ENCODE measurements at regions not wholly inside any gene's neighbourhood (a gene's known extent, or its start where the extent isn't known, plus 50 kb on each side); places are given as distances from the start of the nearest gene placed in this dataset.

- TF ChIP-seq CTCF (IDR thresholded peaks at IDR 0.05; ENCODE audit: insufficient read depth, low read depth, low read length), result no peak
- H3K4me3 ChIP-seq (ENCODE audit: low read depth, low read length), result no peak overlapping the region
- DNase-seq (ENCODE audit: low read depth), result no peak
These were observed 137.8 kb upstream of the GYPC start for GRCh38 chr2:126518196-126518595.

- no peak overlapping the region for H3K4me3 ChIP-seq (ENCODE audit: low read depth, low read length)
- TF ChIP-seq CTCF (IDR thresholded peaks at IDR 0.05; ENCODE audit: insufficient read depth, low read depth, low read length), result peak; percentile 67
- peak; percentile 71 for DNase-seq (ENCODE audit: low read depth)
These were observed 128.0 kb upstream of the GYPC start for GRCh38 chr2:126527836-126528490.

DNA sequence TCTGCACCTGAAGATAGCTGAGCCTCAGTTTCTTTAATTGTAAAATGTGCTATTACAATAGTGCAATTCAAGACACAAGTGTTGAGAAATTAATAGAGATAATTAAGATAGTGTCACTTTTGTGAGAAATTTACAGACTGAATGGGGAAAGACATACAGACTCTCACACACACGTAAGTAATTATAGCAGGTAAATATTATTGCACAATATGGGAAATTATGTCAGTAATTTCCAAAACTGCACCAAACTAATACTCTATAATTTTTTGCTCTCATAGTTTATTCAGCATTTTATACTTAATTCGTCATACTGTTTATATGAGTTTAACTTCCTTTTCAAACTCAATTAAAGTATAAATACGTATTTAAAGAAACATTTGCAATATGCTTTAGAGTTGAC, 124.9 kb upstream of the GYPC start:
- DNase-seq (ENCODE audit: low read depth), result no peak
- H3K4me3 ChIP-seq (ENCODE audit: low read depth, low read length), result no peak overlapping the region
- no peak for TF ChIP-seq CTCF (IDR thresholded peaks at IDR 0.05; ENCODE audit: insufficient read depth, low read depth, low read length)

DNA sequence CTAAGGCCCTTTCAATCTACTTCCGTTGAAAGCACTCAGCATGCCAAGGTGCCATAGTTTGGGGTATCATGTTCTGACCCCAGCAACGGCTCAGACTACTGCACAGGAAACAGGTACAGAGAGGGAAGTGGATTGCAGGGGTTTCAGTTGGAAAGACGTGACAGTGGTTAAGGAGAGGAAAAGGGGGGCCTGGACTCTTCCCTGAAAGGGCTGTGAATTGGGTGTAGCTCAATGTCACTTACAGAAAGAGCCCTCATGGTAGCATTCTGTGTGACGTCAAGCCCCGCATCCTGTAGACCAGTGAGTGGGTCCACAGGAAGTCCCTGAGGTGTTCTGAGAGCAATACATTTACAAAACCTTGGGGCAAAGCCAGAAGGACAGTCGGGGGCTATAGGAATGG, 121.5 kb upstream of the GYPC start:
- H3K4me3 ChIP-seq (ENCODE audit: low read depth, low read length), result no peak overlapping the region
- DNase-seq (ENCODE audit: low read depth), result no peak
- TF ChIP-seq CTCF (IDR thresholded peaks at IDR 0.05; ENCODE audit: insufficient read depth, low read depth, low read length), result no peak

DNA sequence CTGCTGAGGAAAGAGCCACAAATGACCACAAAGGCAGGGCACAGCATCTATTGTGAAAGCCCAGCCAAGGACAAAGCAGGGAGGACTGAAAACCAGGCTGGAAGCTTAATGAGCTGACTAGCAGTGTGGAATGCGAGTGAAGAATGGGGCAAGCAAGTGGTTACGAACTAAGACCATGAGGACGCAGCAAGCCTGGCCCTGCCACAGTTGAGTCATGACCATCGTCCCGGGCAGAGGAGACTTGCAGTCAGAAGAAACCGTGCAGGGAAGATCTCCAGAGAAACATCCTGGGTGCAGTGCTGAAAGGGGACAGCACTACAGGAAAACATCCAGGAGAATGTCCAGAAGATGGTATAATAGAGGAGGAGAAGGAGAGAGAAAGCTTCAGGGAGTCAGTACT, 120.5 kb upstream of the GYPC start:
- no peak for DNase-seq (ENCODE audit: low read depth)
- no peak overlapping the region for H3K4me3 ChIP-seq (ENCODE audit: low read depth, low read length)
- TF ChIP-seq CTCF (IDR thresholded peaks at IDR 0.05; ENCODE audit: insufficient read depth, low read depth, low read length), result no peak

GRCh38 chr2:126536605-126537200, 119.3 kb upstream of the GYPC start:
- no peak for TF ChIP-seq CTCF (IDR thresholded peaks at IDR 0.05; ENCODE audit: insufficient read depth, low read depth, low read length)
- no peak for DNase-seq (ENCODE audit: low read depth)
- no peak overlapping the region for H3K4me3 ChIP-seq (ENCODE audit: low read depth, low read length)

- no peak for TF ChIP-seq CTCF (IDR thresholded peaks at IDR 0.05; ENCODE audit: insufficient read depth, low read depth, low read length)
- DNase-seq (ENCODE audit: low read depth), result no peak
- no peak overlapping the region for H3K4me3 ChIP-seq (ENCODE audit: low read depth, low read length)
These were observed 116.9 kb upstream of the GYPC start for GRCh38 chr2:126539101-126539500.
